ENCODE measurements at regions not wholly inside any gene's neighbourhood (a gene's known extent, or its start where the extent isn't known, plus 50 kb on each side); places are given as distances from the start of the nearest gene placed in this dataset.

DNA sequence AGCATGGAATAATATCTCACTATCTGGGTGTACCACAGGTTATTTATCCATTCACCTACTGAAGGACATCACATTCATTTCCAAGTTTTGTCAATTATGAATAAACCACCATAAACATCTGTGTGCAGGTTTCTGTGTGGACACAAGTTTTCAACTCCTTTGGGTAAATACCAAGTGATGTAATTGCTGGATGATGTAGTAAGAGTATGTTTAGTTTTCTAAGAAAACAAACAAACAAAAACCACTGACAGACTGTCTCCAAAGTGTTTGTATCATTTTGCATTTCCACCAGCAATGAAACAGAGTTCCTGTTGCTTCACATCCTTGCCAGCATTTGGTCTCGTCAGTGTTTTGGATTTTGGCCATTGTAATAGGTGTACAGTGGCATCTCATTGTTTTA lies 435.7 kb upstream of the PROX1 start:
- WGBS, 5 donors = 47 to 88% (median 71%) methylated on average over 1 of the region's 1 CpG
- Histone ChIP-seq H3K9me3 (peaks cover 0 to 4% (median 0%) of the 10 kb centered on the region in 8 donors), H3K4me1 (no peaks in the 10 kb centered on the region), H3K27me3 (replicated peaks in 1 of 7) (no peaks in the 10 kb centered on the region), H3K27ac (no peak overlapping the region), H3K4me3 (no peak overlapping the region), H3K36me3 (no peaks in the 10 kb centered on the region)
- intact Hi-C loops (cut with DNase I; ENCODE audit: low total_unique reads) = no loop called here
- TF ChIP-seq, protein P1, sequence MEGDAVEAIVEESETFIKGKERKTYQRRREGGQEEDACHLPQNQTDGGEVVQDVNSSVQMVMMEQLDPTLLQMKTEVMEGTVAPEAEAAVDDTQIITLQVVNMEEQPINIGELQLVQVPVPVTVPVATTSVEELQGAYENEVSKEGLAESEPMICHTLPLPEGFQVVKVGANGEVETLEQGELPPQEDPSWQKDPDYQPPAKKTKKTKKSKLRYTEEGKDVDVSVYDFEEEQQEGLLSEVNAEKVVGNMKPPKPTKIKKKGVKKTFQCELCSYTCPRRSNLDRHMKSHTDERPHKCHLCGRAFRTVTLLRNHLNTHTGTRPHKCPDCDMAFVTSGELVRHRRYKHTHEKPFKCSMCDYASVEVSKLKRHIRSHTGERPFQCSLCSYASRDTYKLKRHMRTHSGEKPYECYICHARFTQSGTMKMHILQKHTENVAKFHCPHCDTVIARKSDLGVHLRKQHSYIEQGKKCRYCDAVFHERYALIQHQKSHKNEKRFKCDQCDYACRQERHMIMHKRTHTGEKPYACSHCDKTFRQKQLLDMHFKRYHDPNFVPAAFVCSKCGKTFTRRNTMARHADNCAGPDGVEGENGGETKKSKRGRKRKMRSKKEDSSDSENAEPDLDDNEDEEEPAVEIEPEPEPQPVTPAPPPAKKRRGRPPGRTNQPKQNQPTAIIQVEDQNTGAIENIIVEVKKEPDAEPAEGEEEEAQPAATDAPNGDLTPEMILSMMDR (IDR thresholded peaks at IDR 0.05 in 8 of 11, conservative IDR thresholded peaks at IDR 0.05 in 3 of 11) = no peak
- TF ChIP-seq POLR2A (IDR thresholded peaks at IDR 0.05) = no peak
- TF ChIP-seq POLR2AphosphoS5 (IDR thresholded peaks at IDR 0.05) = no peak
- DNase-seq = no peak

GRCh38 chr1:213560226-213560625 lies 427.5 kb upstream of the PROX1 start:
- Histone ChIP-seq H3K36me3 (no peaks in the 10 kb centered on the region), H3K4me1 (no peaks in the 10 kb centered on the region), H3K9me3 (peaks cover 0 to 50% (median 27%) of the 10 kb centered on the region in 8 donors), H3K27me3 (replicated peaks in 1 of 7) (no peaks in the 10 kb centered on the region), H3K27ac (no peak overlapping the region), H3K4me3 (no peak overlapping the region)
- 93 to 95% (median 93%) methylated on average over 3 of the region's 3 CpGs for WGBS, 5 donors
- DNase-seq = no peak
- TF ChIP-seq POLR2A (IDR thresholded peaks at IDR 0.05) (no peak), POLR2AphosphoS5 (IDR thresholded peaks at IDR 0.05) (no peak)
- TF ChIP-seq, protein P1 (IDR thresholded peaks at IDR 0.05 in 8 of 11, conservative IDR thresholded peaks at IDR 0.05 in 3 of 11) = no peak
- intact Hi-C loops (cut with DNase I; ENCODE audit: low total_unique reads) = no loop called here

DNA sequence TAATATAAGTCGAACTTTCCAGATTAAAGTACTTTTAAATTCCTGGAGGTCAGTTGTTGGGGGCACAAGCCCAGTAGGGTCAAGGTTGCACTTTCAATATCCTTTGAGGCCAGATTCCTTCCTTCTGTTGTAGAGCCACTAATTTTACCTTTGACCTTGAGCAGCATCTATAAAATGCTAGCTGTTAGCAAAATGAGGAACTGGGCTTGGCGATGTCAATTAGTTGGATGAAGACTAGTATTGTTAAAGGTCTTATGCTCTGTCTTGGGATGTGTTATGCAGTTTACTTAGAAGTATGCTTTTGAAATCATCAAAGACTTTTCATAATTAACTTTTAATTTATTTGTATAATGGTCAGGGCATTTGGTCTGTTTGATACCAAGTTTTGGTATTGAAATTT lies 425.9 kb upstream of the PROX1 start:
- H3K27ac ChIP-seq = no peak overlapping the region
- no peak for DNase-seq
- 62 to 88% (median 76%) methylated on average over 2 of the region's 2 CpGs for WGBS, 5 donors
- H3K36me3 ChIP-seq = no peaks in the 10 kb centered on the region
- H3K27me3 ChIP-seq (replicated peaks in 1 of 7) = no peaks in the 10 kb centered on the region
- H3K4me3 ChIP-seq = no peak overlapping the region
- TF ChIP-seq, protein P1 (IDR thresholded peaks at IDR 0.05 in 8 of 11, conservative IDR thresholded peaks at IDR 0.05 in 3 of 11) = no peak
- no peak for TF ChIP-seq POLR2AphosphoS5 (IDR thresholded peaks at IDR 0.05)
- no peak for TF ChIP-seq POLR2A (IDR thresholded peaks at IDR 0.05)
- no peaks in the 10 kb centered on the region for H3K4me1 ChIP-seq
- intact Hi-C loops (cut with DNase I; ENCODE audit: low total_unique reads) = no loop called here
- H3K9me3 ChIP-seq = peaks cover 0 to 61% (median 34%) of the 10 kb centered on the region in 8 donors

- H3K27ac ChIP-seq = no peak overlapping the region
- intact Hi-C loops (cut with DNase I; ENCODE audit: low total_unique reads) = no loop called here
- no peaks in the 10 kb centered on the region for H3K27me3 ChIP-seq (replicated peaks in 1 of 7)
- no peak for DNase-seq
- no peak overlapping the region for H3K4me3 ChIP-seq
- H3K9me3 ChIP-seq = peaks cover 0 to 64% (median 34%) of the 10 kb centered on the region in 8 donors
- no peaks in the 10 kb centered on the region for H3K36me3 ChIP-seq
- no peak for TF ChIP-seq POLR2AphosphoS5 (IDR thresholded peaks at IDR 0.05)
- no peak for TF ChIP-seq POLR2A (IDR thresholded peaks at IDR 0.05)
- TF ChIP-seq, protein P1 (IDR thresholded peaks at IDR 0.05 in 8 of 11, conservative IDR thresholded peaks at IDR 0.05 in 3 of 11) = peak in 5 of 11 experiments; percentile 22 to 32 (median 30)
- H3K4me1 ChIP-seq = no peaks in the 10 kb centered on the region
Observed at GRCh38 chr1:213564215-213564659, 423.5 kb upstream of the PROX1 start.
